ENCODE measurements at regions not wholly inside any gene's neighbourhood (a gene's known extent, or its start where the extent isn't known, plus 50 kb on each side); places are given as distances from the start of the nearest gene placed in this dataset.
"Not testable (repeated sequence)": the region's sequence is repeated elsewhere in the genome, so short reads cannot be mapped to it uniquely, and the experiment has no call there.

GRCh38 chrX:122220644-122221373 is 963.3 kb upstream of the GRIA3 start:
- Histone ChIP-seq H2AFZ (ENCODE audit: low read length) (no peak overlapping the region), H4K20me1 (ENCODE audit: insufficient read depth, low read length) (no peaks in the 10 kb centered on the region), H3K36me3 (replicated peaks; ENCODE audit: insufficient read depth, low read length) (no peaks in the 10 kb centered on the region), H3K4me1 (ENCODE audit: low read length) (no peaks in the 10 kb centered on the region), H3K9ac (ENCODE audit: low read length) (no peak overlapping the region), H3K9me3 (replicated peaks; ENCODE audit: insufficient read depth, low read length) (no peaks in the 10 kb centered on the region), H3K27me3 (replicated peaks; ENCODE audit: insufficient read depth, low read length) (no peaks in the 10 kb centered on the region), H3K9me2 (replicated peaks; ENCODE audit: insufficient read depth, low read length) (no peaks in the 10 kb centered on the region), H3K27ac (ENCODE audit: low read length) (no peak overlapping the region), H3K4me2 (ENCODE audit: low read depth, low read length) (no peak overlapping the region), H3F3A (ENCODE audit: insufficient read depth, low read length) (no peaks in the 10 kb centered on the region), H3K79me2 (ENCODE audit: low read length) (no peaks in the 10 kb centered on the region), H3K4me3 (ENCODE audit: low read length) (no peak overlapping the region)
- DNase-seq = no peak
- TF ChIP-seq EZH2 (optimal IDR thresholded peaks at IDR 0.05; ENCODE audit: low read depth, low read length) = no peak

DNA sequence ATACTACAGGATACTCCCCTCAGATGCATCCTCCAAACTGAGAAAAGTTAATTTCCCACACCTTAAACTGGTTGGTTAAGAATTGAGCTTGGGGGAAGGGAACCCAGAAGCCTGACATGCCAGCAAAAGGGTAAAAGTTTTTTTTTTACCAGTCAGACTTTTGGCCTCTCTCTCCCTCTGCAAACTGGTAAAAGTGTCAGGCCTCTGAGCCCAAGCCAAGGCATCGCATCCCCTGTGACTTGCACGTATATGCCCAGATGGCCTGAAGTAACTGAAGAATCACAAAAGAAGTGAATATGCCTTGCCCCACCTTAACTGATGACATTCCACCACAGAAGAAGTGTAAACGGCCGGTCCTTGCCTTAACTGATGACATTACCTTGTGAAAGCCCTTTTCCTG is 962.3 kb upstream of the GRIA3 start:
- not testable (repeated sequence) for H3K4me3 ChIP-seq (ENCODE audit: low read length); H3K9me2 ChIP-seq (replicated peaks; ENCODE audit: insufficient read depth, low read length); H3K36me3 ChIP-seq (replicated peaks; ENCODE audit: insufficient read depth, low read length); H3K79me2 ChIP-seq (ENCODE audit: low read length); H3K9ac ChIP-seq (ENCODE audit: low read length); H3K27ac ChIP-seq (ENCODE audit: low read length); H3K4me1 ChIP-seq (ENCODE audit: low read length); H3K9me3 ChIP-seq (replicated peaks; ENCODE audit: insufficient read depth, low read length); DNase-seq; H3K4me2 ChIP-seq (ENCODE audit: low read depth, low read length); H4K20me1 ChIP-seq (ENCODE audit: insufficient read depth, low read length); H2AFZ ChIP-seq (ENCODE audit: low read length); H3K27me3 ChIP-seq (replicated peaks; ENCODE audit: insufficient read depth, low read length); H3F3A ChIP-seq (ENCODE audit: insufficient read depth, low read length)

DNA sequence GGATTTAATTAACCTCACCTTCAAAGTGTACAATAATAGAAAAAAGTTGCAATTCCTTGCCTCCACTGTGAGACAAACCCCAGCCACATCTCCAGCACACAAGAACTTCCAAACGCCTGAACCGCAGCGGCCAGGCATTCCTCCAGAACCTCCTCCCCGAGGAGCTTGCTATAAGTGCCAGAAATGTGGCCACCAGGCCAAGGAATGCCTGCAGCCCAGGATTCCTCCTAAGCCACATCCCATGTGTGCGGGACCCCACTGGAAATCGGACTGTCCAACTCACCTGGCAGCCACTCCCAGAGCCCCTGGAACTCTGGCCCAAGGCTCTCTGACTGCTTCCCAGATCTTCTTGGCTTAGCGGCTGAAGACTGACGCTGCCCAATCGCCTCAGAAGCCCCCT is 959.9 kb upstream of the GRIA3 start:
- not testable (repeated sequence) for H2AFZ ChIP-seq (ENCODE audit: low read length); H3F3A ChIP-seq (ENCODE audit: insufficient read depth, low read length); H3K79me2 ChIP-seq (ENCODE audit: low read length); H3K4me2 ChIP-seq (ENCODE audit: low read depth, low read length); H4K20me1 ChIP-seq (ENCODE audit: insufficient read depth, low read length); H3K27ac ChIP-seq (ENCODE audit: low read length); H3K27me3 ChIP-seq (replicated peaks; ENCODE audit: insufficient read depth, low read length); H3K4me1 ChIP-seq (ENCODE audit: low read length); DNase-seq; H3K4me3 ChIP-seq (ENCODE audit: low read length); H3K9me3 ChIP-seq (replicated peaks; ENCODE audit: insufficient read depth, low read length); H3K9me2 ChIP-seq (replicated peaks; ENCODE audit: insufficient read depth, low read length); H3K36me3 ChIP-seq (replicated peaks; ENCODE audit: insufficient read depth, low read length); H3K9ac ChIP-seq (ENCODE audit: low read length)

DNA sequence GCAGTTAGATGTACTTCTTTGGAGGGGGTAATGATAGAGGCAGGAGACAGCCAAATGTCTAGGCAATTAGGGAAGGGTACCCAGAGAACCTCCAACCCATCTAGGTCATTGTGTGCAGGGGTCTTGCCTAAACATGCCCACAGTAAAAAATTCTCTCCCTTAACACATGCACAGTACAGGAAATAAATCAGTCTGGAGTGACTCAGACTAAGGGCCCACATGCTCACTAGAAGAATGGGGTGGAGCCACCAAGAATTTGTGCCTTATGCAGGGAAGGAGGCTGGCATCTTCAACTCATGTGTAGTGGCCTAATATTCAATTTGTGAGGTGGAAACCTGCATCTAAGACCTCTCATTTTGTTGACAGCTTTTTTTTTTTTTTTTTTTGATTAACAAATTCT is 945.3 kb upstream of the GRIA3 start:
- H3K9ac ChIP-seq (ENCODE audit: low read length) = no peak overlapping the region
- no peaks in the 10 kb centered on the region for H3K9me3 ChIP-seq (replicated peaks; ENCODE audit: insufficient read depth, low read length)
- H3K4me3 ChIP-seq (ENCODE audit: low read length) = no peak overlapping the region
- no peak for TF ChIP-seq EZH2 (optimal IDR thresholded peaks at IDR 0.05; ENCODE audit: low read depth, low read length)
- DNase-seq = no peak
- no peaks in the 10 kb centered on the region for H4K20me1 ChIP-seq (ENCODE audit: insufficient read depth, low read length)
- H2AFZ ChIP-seq (ENCODE audit: low read length) = no peak overlapping the region
- no peaks in the 10 kb centered on the region for H3K36me3 ChIP-seq (replicated peaks; ENCODE audit: insufficient read depth, low read length)
- no peaks in the 10 kb centered on the region for H3K79me2 ChIP-seq (ENCODE audit: low read length)
- no peaks in the 10 kb centered on the region for H3K9me2 ChIP-seq (replicated peaks; ENCODE audit: insufficient read depth, low read length)
- H3K4me2 ChIP-seq (ENCODE audit: low read depth, low read length) = no peak overlapping the region
- no peaks in the 10 kb centered on the region for H3K4me1 ChIP-seq (ENCODE audit: low read length)
- H3F3A ChIP-seq (ENCODE audit: insufficient read depth, low read length) = no peaks in the 10 kb centered on the region
- no peak overlapping the region for H3K27ac ChIP-seq (ENCODE audit: low read length)
- H3K27me3 ChIP-seq (replicated peaks; ENCODE audit: insufficient read depth, low read length) = no peaks in the 10 kb centered on the region

GRCh38 chrX:122241959-122242358 is 942.1 kb upstream of the GRIA3 start:
- TF ChIP-seq EZH2phosphoT487 (IDR thresholded peaks at IDR 0.05; ENCODE audit: low read length) (no peak), EZH2 (optimal IDR thresholded peaks at IDR 0.05; ENCODE audit: low read depth, low read length) (no peak)
- TF ChIP-seq, protein P1, sequence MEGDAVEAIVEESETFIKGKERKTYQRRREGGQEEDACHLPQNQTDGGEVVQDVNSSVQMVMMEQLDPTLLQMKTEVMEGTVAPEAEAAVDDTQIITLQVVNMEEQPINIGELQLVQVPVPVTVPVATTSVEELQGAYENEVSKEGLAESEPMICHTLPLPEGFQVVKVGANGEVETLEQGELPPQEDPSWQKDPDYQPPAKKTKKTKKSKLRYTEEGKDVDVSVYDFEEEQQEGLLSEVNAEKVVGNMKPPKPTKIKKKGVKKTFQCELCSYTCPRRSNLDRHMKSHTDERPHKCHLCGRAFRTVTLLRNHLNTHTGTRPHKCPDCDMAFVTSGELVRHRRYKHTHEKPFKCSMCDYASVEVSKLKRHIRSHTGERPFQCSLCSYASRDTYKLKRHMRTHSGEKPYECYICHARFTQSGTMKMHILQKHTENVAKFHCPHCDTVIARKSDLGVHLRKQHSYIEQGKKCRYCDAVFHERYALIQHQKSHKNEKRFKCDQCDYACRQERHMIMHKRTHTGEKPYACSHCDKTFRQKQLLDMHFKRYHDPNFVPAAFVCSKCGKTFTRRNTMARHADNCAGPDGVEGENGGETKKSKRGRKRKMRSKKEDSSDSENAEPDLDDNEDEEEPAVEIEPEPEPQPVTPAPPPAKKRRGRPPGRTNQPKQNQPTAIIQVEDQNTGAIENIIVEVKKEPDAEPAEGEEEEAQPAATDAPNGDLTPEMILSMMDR (IDR thresholded peaks at IDR 0.05; ENCODE audit: low read length) = no peak
- Histone ChIP-seq H3F3A (ENCODE audit: insufficient read depth, low read length) (no peaks in the 10 kb centered on the region), H2AFZ (ENCODE audit: low read length) (no peak overlapping the region), H3K27me3 (replicated peaks; ENCODE audit: insufficient read depth, low read length) (no peaks in the 10 kb centered on the region), H3K9me3 (replicated peaks; ENCODE audit: insufficient read depth, low read length) (no peaks in the 10 kb centered on the region), H3K4me2 (ENCODE audit: low read depth, low read length) (no peak overlapping the region), H3K27ac (ENCODE audit: low read length) (no peak overlapping the region), H3K79me2 (ENCODE audit: low read length) (no peaks in the 10 kb centered on the region), H4K20me1 (ENCODE audit: insufficient read depth, low read length) (no peaks in the 10 kb centered on the region), H3K9ac (ENCODE audit: low read length) (no peak overlapping the region), H3K36me3 (replicated peaks; ENCODE audit: insufficient read depth, low read length) (no peaks in the 10 kb centered on the region), H3K9me2 (replicated peaks; ENCODE audit: insufficient read depth, low read length) (no peaks in the 10 kb centered on the region), H3K4me1 (ENCODE audit: low read length) (no peaks in the 10 kb centered on the region), H3K4me3 (ENCODE audit: low read length) (no peak overlapping the region)
- DNase-seq = no peak
